HG03196 (cell line): ENCODE measurements at regions not wholly inside any gene's neighbourhood (a gene's known extent, or its start where the extent isn't known, plus 50 kb on each side); places are given as distances from the start of the nearest gene placed in this dataset.

Experiments used
- ATAC-seq: cut with Tn5 transposase; IDR thresholded peaks from one replicate; pipeline ENCODE4 v1.9.1; 2021; ENCODE audit not compliant: unreplicated experiment

DNA sequence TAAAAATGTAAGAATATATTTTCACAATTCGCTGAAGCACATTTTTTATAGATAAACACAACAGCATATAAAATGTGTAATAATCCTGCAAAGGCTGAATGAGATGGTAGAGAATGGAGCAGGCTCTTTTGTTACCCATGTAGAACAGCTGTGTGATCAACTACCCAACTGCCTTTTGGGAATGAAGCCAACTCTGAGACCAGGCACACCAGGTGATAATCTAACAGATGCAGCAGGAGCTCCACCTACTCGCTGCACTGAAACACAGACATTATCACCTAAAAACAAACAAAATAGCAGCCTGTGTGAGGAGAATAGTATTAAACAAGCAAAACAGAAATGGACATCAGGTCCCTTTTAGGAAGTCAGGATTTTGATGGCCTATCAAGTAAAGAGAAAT lies 183.3 kb downstream of the CCDC59 start:
- no peak for ATAC-seq

- ATAC-seq: no peak
These were observed 183.8 kb downstream of the CCDC59 start for GRCh38 chr12:82174383-82174782.

DNA sequence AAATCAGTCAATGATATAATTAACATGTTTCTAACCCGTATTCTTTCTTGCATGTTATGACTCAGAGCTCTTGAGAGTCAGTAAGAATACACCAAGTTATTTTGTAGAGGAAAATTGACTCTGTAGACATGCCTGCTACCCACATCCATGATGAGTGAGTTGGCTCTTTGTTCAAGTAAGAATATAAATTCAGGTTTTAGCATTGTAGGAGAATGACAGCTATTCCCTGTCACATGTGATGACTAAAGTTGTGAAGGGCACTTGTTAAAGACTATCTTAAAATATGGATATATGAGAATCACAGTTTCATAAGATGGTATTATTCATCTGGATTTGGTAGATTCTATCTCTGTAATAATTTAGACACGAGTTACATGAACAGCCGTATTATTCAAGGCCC lies 209.1 kb downstream of the CCDC59 start:
- no peak for ATAC-seq

GRCh38 chr12:82146740-82147139 lies 211.4 kb downstream of the CCDC59 start:
- ATAC-seq: no peak

- ATAC-seq: no peak
These were observed 213.7 kb downstream of the CCDC59 start for GRCh38 chr12:82144505-82144904.

DNA sequence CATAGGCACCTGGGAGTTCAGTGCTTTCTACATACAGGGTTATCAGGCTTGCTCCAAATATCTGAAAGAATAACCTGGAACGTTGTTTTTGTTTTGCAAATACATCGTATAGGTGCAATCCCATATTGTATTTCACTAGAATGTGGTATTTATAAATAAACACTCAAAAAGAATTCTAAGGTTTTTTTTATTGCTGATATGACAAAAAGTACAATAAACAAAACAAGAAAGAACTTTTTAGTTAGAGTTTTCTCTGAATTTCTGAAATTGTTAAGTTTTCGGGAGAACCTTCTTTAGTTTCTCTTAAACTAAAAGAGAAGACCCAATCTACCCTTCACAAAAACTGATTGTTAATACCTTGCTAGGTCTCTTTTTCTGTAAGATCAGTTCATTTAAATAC lies 225.8 kb downstream of the CCDC59 start:
- no peak for ATAC-seq

GRCh38 chr12:82130762-82131161 lies 227.4 kb downstream of the CCDC59 start:
- no peak for ATAC-seq

- no peak for ATAC-seq
These were observed 233.3 kb downstream of the CCDC59 start for GRCh38 chr12:82124711-82125380.

GRCh38 chr12:82121545-82121944 lies 236.6 kb downstream of the CCDC59 start:
- no peak for ATAC-seq

- ATAC-seq: no peak
These were observed 237.3 kb downstream of the CCDC59 start for GRCh38 chr12:82120901-82121300.

DNA sequence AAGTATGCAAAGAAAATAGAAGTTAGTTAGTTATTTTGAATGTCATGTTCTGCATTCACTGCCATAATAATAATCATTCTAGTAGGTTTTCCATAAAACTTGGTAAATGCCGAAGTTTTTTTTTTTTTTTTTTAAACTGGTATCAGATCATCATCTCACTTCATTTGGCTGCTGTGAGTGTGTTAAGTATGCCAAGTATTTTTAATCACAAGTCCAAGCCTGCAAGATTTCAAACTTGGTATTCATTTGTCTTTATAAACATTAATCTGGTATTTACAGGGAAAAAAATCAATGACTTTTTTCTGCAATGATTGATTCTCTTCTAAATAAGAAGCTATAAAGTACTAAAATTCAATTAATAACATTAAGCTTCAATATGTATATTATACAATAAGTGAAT lies 248.9 kb downstream of the CCDC59 start:
- no peak for ATAC-seq

DNA sequence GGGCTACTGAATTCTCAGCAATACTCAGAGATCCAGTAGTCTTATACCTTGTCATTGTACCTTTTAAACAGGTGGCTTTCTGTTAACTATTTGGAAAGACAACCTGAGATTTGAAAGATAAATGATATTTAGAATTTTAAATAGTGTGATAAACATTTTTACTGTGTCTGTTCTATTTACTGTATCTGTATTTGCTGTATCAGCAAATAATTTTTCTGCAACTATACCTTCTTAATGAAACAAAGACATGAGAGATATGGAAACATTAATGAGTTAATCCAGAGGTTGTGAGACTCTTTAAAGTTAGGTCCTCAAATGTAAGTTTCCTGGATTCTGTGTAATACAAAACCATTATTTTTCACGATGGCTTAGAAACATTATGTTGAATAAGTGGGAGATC lies 249.6 kb downstream of the CCDC59 start:
- ATAC-seq: no peak

DNA sequence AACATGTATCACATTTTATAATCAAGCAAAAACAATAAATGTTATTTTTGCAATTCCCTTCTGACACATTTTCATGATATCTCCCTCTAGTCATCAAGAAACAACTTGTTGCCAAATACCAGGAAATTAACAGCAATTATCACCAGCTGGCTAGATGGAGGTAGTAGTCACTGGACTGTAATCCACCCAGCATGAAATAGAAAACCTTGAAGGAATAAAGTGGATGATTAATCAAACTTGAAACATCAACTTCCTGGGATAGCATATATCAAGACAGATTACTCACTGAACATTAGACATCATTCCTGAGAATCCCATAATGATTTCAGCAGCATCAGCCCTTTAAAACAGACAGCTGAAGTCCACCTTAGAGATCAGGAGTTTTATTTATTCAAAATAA lies 259.0 kb downstream of the CCDC59 start:
- no peak for ATAC-seq

- ATAC-seq: no peak
These were observed 260.3 kb downstream of the CCDC59 start for GRCh38 chr12:82097877-82098276.

GRCh38 chr12:82097438-82097837 lies 260.7 kb downstream of the CCDC59 start:
- ATAC-seq: no peak

- ATAC-seq: no peak
These were observed 268.0 kb downstream of the CCDC59 start for GRCh38 chr12:82090165-82090564.

DNA sequence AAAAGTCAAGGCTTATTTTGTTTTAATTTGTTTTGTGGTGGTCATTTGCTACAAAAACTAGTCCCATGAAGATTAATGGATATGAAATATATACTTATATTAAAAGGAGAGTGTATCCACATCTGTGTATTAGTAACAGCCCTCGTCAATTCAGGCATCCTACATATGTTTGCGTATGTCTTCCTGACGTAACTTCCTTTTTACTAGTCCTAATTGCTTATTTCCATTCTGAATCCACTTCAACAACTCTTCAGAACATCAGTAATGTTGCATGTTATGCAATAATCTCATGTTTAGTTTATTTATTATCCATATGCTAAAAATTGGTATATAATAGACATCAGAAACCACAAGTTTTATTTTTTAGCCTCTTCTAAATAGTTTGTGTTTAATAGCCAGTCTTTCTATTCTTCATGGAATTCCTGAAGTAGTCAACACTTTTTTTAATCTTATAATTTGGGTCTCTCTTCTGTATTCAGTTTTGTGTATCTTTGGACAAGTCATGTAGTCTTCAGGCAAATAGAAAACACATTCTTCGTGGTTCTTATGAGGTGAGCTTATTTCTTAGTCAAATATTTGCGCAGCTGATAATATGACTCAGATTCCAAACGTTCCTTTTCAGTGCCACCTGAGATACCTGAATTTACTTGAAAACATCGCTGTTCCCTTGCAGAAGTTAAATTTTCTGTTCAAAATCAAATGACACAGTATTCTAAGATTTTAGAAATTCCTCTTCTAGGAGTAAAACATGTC lies 268.6 kb downstream of the CCDC59 start:
- no peak for ATAC-seq

DNA sequence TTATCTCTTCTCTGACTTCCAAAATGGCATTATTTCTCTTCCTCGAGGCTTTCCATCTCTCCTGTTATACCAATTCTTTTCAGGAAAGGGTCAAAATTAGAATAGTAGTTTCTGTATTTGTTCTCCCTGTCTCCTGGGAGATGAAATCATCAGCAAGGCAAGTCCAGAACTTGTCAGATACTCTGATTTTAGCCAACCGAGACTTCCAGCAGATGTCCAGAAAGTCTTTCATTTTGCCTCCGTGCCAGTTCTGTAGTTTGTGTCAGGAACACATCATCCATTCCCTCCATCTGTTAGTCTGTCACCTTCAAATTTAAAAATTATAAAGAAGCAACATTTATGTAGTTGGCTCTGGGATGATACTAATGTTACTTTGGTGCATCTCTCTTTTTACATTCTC lies 275.7 kb downstream of the CCDC59 start:
- ATAC-seq: no peak

DNA sequence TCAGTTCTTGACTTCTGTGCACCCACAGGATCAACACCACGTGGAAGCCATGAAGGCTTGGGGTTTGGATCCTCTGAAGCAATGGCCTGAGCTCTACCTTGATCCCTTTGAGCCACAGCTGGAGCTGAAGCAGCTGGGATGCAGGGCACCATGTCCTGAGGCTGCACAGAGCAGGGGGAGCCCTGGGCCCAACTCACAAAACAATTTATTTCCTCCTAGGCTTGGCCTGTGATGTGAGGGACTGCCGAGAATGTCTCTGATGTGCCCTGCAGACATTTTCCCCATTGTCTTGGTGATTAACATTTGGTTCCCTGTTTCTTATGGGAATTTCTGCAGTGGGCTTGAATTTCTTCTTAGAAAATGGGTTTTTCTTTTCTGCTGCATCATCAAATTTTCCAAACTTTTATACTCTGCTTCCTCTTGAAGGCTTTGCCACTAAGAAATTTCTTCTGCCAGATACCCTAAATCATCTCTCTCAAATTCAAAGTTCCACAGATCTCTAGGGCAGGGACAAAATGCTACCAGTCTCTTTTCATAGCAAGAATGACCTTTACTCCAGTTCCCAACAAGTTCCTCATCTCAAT lies 288.2 kb downstream of the CCDC59 start:
- ATAC-seq: no peak

GRCh38 chr12:82058197-82058596 lies 299.0 kb upstream of the PPFIA2 start:
- no peak for ATAC-seq

DNA sequence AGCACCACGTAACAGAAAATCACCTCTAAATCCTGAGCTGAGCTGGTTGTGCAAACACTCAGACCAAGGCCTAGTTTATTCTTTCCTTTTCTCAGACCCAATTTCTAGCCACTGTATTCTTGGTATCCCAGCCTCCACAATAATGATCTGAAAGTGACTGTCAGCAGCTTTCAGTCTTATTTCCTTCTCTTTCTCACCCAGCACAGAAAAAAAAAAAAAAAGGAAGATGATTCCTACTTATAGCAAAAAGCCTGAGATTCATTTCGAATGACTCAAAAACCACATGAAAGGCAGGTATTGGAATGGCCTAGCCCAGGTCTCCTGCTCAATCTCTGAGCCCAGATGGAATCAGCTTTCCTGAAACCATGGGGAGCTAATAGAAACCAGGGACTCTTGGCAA lies 298.6 kb upstream of the PPFIA2 start:
- no peak for ATAC-seq

- ATAC-seq: no peak
These were observed 296.2 kb upstream of the PPFIA2 start for GRCh38 chr12:82055391-82055790.
